OCI-LY1 (cell line): ENCODE measurements at regions not wholly inside any gene's neighbourhood (a gene's known extent, or its start where the extent isn't known, plus 50 kb on each side); places are given as distances from the start of the nearest gene placed in this dataset.

Source experiments
- H2AFZ ChIP-seq: fragments of 200-600 bp; sonication (generic), shearing (Covaris generic); 2 replicates; pipeline ENCODE4 v1.6.0; 2014; ENCODE audit warnings: antibody characterized with exemption, mild to moderate bottlenecking, low read length
- H3F3A ChIP-seq: fragments of 200-600 bp; sonication (generic), shearing (Covaris generic); 2 replicates; pipeline ENCODE4 v1.6.0; 2014; ENCODE audit warnings: mild to moderate bottlenecking, antibody characterized with exemption, low read length, moderate library complexity; ENCODE audit not compliant: insufficient read depth
- H3K27ac ChIP-seq: fragments of 200-600 bp; sonication (generic); 2 replicates; pipeline ENCODE4 v1.5.1; 2014; ENCODE audit warnings: low read length, mixed run types, mild to moderate bottlenecking, low read depth; ENCODE audit not compliant: poor library complexity, severe bottlenecking
- H3K27me3 ChIP-seq: fragments of 200-600 bp; sonication (generic); 2 replicates; pipeline ENCODE4 v1.6.0; 2014; ENCODE audit warnings: antibody characterized with exemption, mild to moderate bottlenecking, low read length, moderate library complexity; ENCODE audit not compliant: insufficient read depth
- H3K36me3 ChIP-seq: fragments of 200-600 bp; sonication (generic); 2 replicates; pipeline ENCODE4 v1.6.1; 2014; ENCODE audit warnings: mild to moderate bottlenecking, antibody characterized with exemption, low read length, moderate library complexity, mixed read lengths; ENCODE audit not compliant: insufficient read depth
- H3K4me1 ChIP-seq: fragments of 200-600 bp; sonication (generic); 2 replicates; pipeline ENCODE4 v1.5.1; 2014; ENCODE audit warnings: mild to moderate bottlenecking, low read length, moderate library complexity; ENCODE audit not compliant: insufficient read depth, severe bottlenecking
- H3K4me2 ChIP-seq: fragments of 200-600 bp; sonication (generic), shearing (Covaris generic); 2 replicates; pipeline ENCODE4 v1.6.1; 2014; ENCODE audit warnings: low read length
- H3K4me3 ChIP-seq: fragments of 200-600 bp; sonication (generic); 2 replicates; pipeline ENCODE4 v1.5.1; 2014; ENCODE audit warnings: low read length, low read depth, mild to moderate bottlenecking, mixed read lengths; ENCODE audit not compliant: poor library complexity, severe bottlenecking
- H3K79me2 ChIP-seq: fragments of 200-600 bp; shearing (Covaris generic); 2 replicates; pipeline ENCODE4 v1.6.1; 2016; ENCODE audit warnings: mixed run types, low read length, mixed read lengths; ENCODE audit not compliant: insufficient read depth
- H3K9ac ChIP-seq: fragments of 200-600 bp; sonication (generic), shearing (Covaris generic); 2 replicates; pipeline ENCODE4 v1.6.1; 2014; ENCODE audit warnings: mild to moderate bottlenecking, low read length, mixed read lengths
- H3K9me2 ChIP-seq: fragments of 200-600 bp; sonication (generic), shearing (Covaris generic); 2 replicates; pipeline ENCODE4 v1.6.1; 2014; ENCODE audit warnings: low read depth, mild to moderate bottlenecking, low read length, mixed read lengths
- H3K9me3 ChIP-seq: fragments of 200-600 bp; shearing (Covaris generic); 2 replicates; pipeline ENCODE4 v1.6.1; 2014; ENCODE audit warnings: low read length, mixed read lengths
- H4K20me1 ChIP-seq: fragments of 200-600 bp; sonication (generic), shearing (Covaris generic); 2 replicates; pipeline ENCODE4 v1.6.0; 2016; ENCODE audit warnings: mild to moderate bottlenecking, low read length; ENCODE audit not compliant: insufficient read depth
- EZH2 ChIP-seq: fragments of 200-600 bp; sonication (generic), shearing (Covaris generic); IDR thresholded peaks from 2 replicates; pipeline ENCODE4 v1.8.0; 2017; ENCODE audit warnings: borderline replicate concordance, mixed run types, mild to moderate bottlenecking, antibody characterized with exemption, low read length, moderate library complexity, mixed read lengths
- TF ChIP-seq, protein P1 (sequence below): fragments of 200-600 bp; sonication (generic), shearing (Covaris generic); IDR thresholded peaks from 2 replicates; pipeline ENCODE4 v1.5.1; 2017; ENCODE audit warnings: mild to moderate bottlenecking, antibody characterized with exemption, low read length, moderate library complexity, mixed read lengths

DNA sequence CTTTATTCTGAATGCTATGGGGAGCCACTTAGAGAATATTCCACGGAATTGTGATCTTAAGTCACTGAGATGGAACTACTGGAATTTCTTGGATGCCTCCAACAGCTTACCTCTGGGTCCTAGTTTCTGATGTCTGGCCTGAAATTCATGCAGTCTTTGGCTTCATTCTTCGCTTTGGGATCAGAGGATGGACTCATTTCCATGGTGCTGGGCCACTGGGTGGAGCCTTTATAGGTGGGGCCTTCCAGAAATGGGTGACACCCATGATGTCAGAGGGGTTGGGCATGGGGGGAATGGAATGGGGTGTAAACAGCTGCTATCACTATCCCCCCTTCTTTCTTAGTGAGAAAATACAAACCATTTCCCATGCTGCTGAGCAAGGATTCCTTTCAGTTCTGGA is 73.7 kb upstream of the FGGY start:
- Histone ChIP-seq H3K9me2 (no peaks in the 10 kb centered on the region), H4K20me1 (no peaks in the 10 kb centered on the region), H3K4me3 (no peak overlapping the region), H3K79me2 (no peaks in the 10 kb centered on the region), H3K4me2 (no peak overlapping the region), H2AFZ (no peak overlapping the region), H3K4me1 (no peaks in the 10 kb centered on the region), H3K27ac (no peak overlapping the region), H3F3A (no peaks in the 10 kb centered on the region), H3K36me3 (no peaks in the 10 kb centered on the region), H3K27me3 (no peaks in the 10 kb centered on the region), H3K9ac (no peak overlapping the region), H3K9me3 (no peaks in the 10 kb centered on the region)
- TF ChIP-seq, protein P1, sequence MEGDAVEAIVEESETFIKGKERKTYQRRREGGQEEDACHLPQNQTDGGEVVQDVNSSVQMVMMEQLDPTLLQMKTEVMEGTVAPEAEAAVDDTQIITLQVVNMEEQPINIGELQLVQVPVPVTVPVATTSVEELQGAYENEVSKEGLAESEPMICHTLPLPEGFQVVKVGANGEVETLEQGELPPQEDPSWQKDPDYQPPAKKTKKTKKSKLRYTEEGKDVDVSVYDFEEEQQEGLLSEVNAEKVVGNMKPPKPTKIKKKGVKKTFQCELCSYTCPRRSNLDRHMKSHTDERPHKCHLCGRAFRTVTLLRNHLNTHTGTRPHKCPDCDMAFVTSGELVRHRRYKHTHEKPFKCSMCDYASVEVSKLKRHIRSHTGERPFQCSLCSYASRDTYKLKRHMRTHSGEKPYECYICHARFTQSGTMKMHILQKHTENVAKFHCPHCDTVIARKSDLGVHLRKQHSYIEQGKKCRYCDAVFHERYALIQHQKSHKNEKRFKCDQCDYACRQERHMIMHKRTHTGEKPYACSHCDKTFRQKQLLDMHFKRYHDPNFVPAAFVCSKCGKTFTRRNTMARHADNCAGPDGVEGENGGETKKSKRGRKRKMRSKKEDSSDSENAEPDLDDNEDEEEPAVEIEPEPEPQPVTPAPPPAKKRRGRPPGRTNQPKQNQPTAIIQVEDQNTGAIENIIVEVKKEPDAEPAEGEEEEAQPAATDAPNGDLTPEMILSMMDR = no peak
- no peak for TF ChIP-seq EZH2

DNA sequence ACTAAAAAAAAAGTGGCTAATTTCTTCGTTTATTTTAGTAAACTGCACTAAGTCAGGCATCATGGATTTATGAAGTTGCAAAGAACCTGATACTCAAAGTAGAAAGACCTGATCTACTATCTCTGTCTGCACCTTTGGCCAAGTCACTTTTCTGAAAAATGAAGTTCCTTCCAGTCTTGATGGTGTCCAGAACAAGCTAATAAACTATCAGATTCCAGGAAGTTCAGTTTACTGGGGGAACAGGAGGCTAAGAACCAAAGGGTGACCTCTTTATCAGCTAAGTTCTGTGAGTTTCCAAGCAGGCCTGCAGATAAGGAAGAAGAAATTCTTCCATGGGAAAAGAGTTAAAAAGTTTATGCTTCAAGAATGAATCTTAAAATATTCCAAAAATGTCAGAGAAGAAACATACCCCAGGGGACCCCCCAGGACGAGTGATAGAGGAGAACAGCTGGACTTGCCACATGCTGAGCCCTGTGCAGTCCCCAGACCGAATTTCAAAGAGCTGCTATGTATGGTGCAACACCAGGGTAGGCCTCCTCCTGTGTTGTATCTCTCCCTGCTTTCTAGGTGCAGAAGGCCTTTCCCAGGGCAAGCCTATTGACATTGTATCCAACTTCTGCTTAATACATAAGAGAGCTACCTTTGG is 72.8 kb upstream of the FGGY start:
- no peaks in the 10 kb centered on the region for H3K4me1 ChIP-seq
- no peak overlapping the region for H3K27ac ChIP-seq

DNA sequence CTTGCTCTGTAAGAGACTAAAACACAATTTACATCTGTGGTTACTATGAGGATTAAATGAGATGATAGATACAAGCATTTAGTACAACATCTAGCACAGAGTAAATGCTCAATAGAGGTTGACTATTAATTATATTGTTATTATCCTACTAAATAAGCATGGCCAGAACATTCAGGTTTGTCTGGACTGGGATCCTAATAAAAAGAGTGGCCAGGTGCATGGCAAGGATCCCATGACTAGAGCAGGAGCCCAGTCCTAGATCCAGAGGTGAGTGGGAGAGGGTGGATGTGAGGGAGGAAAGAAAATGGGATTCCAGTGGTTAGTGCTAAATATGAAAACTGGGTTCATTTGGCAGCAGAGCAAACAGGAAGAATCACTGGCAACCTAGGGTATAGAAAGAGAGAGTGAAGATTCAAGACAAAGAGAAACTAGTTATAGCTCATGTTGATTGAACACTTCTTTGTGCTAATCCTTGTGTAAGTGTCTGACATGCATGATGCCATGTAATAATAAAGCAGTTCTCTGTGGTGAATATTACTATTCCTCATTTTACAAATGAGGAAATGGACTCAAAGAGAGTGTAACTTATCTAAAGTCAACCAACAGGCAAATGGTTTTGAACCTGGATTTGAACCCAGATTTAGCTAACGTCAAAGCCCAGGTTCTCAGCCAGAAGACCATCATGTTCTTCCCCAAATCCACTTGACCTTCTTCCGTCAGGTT is 71.1 kb upstream of the FGGY start:
- no peaks in the 10 kb centered on the region for H3F3A ChIP-seq
- H3K79me2 ChIP-seq = no peaks in the 10 kb centered on the region
- no peaks in the 10 kb centered on the region for H3K36me3 ChIP-seq
- no peaks in the 10 kb centered on the region for H3K4me1 ChIP-seq
- TF ChIP-seq EZH2 = no peak
- TF ChIP-seq, protein P1 = no peak
- H3K9ac ChIP-seq = no peak overlapping the region
- no peaks in the 10 kb centered on the region for H3K27me3 ChIP-seq
- H4K20me1 ChIP-seq = no peaks in the 10 kb centered on the region
- no peaks in the 10 kb centered on the region for H3K9me2 ChIP-seq
- H2AFZ ChIP-seq = no peak overlapping the region
- H3K9me3 ChIP-seq = no peaks in the 10 kb centered on the region
- H3K27ac ChIP-seq = no peak overlapping the region
- no peak overlapping the region for H3K4me2 ChIP-seq
- H3K4me3 ChIP-seq = no peak overlapping the region

More for the DNA sequence above, 72.8 kb upstream of the FGGY start:
- H3K9ac ChIP-seq = no peak overlapping the region
- no peak overlapping the region for H2AFZ ChIP-seq
- H4K20me1 ChIP-seq = no peaks in the 10 kb centered on the region
- no peak overlapping the region for H3K4me2 ChIP-seq
- H3K4me3 ChIP-seq = no peak overlapping the region
- H3K27me3 ChIP-seq = no peaks in the 10 kb centered on the region
- no peaks in the 10 kb centered on the region for H3K36me3 ChIP-seq
- no peaks in the 10 kb centered on the region for H3F3A ChIP-seq
- H3K9me2 ChIP-seq = no peaks in the 10 kb centered on the region
- no peaks in the 10 kb centered on the region for H3K79me2 ChIP-seq
- no peak for TF ChIP-seq EZH2
- TF ChIP-seq, protein P1 = no peak
- H3K9me3 ChIP-seq = no peaks in the 10 kb centered on the region
